ENCODE measurements at regions not wholly inside any gene's neighbourhood (a gene's known extent, or its start where the extent isn't known, plus 50 kb on each side); places are given as distances from the start of the nearest gene placed in this dataset.

- TF ChIP-seq POLR2A (IDR thresholded peaks at IDR 0.05; ENCODE audit: low read length) (no peak), GATA1 (IDR thresholded peaks at IDR 0.05; ENCODE audit: low read depth, low read length) (no peak)
Observed at GRCh38 chr2:59745085-59745484, 808.4 kb downstream of the BCL11A start.
